ENCODE measurements at regions not wholly inside any gene's neighbourhood (a gene's known extent, or its start where the extent isn't known, plus 50 kb on each side); places are given as distances from the start of the nearest gene placed in this dataset.
"Not testable (repeated sequence)": the region's sequence is repeated elsewhere in the genome, so short reads cannot be mapped to it uniquely, and the experiment has no call there.

GRCh38 chr5:61215996-61216395 lies 53.7 kb upstream of the SMIM15 start:
- DNase-seq (ENCODE audit: low spot score) (no peak), ATAC-seq (no peak)
- intact Hi-C loops (cut with DNase I), result no loop called here

GRCh38 chr5:61216741-61217140 lies 54.5 kb upstream of the SMIM15 start:
- intact Hi-C loops (cut with DNase I), result no loop called here
- DNase-seq (ENCODE audit: low spot score), result no peak
- no peak for ATAC-seq

DNA sequence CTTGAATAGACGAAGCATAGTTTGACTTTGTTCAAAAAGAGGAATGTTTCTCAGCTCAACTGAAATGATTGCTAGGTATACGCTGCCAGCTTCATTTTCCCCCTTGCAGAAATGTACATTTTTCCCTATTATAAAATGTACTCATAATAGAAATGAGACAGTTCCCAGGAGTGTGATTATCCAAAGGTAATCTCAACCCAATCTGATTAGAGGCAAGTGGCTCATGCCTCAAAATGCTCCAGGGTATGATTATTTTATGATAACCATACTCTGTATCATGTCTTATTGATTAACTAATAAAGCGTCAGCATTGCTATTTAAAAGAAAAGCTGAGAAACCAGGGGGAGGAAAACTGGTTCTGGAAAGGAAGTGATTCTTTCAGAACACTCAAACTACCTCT lies 54.9 kb upstream of the SMIM15 start:
- DNase-seq (ENCODE audit: low spot score) (no peak), ATAC-seq (no peak)
- intact Hi-C loops (cut with DNase I), result no loop called here

DNA sequence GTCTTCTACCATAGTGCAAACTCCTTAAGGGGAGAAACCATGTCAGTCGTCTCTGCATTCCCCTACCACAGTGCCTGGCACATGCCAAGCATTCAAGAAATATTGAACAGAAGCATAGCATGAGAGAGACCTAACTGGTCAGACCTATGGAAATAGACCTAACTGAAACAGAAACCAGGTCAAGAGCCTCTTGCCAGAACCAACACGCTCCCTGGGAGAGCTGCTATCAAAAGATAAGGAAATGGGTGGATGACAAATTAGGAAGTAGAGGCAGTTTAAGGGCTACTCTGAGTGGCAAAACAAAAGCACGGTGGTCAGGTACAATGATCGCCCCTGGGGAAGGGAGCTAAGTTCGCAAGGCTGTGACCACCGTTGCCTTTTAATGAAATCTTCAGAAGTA lies 66.0 kb upstream of the SMIM15 start:
- intact Hi-C loops (cut with DNase I), result no loop called here
- DNase-seq (ENCODE audit: low spot score), result no peak
- ATAC-seq, result no peak

DNA sequence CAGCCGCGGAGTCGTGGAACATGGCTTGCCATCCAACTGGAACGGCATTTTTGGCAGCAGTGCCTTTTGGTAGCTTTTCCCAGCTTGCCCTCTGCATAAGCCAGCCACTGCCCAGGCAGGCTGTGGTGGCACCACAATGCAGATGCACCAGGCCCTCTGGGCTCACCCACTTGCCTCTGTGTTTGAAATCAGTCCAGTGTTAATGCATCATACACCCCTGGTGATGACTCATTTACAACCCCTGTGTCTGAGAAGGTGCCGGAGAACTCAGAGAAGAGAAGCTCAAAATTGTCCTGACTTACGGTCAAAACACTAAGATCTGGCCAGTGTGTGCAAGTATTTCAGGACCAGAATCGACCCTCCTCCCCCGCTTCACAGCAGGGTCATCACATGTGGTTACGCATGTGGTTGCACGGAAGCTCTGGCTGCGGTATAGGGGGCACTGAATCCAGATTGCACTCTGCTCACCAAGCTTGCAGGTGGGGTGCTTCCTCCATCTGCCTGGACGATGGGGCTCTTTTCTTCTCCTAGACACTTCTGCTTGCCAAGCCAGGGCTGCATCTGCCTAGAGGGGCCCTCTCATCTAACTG lies 66.5 kb upstream of the SMIM15 start:
- intact Hi-C loops (cut with DNase I), result no loop called here
- ATAC-seq, result no peak

DNA sequence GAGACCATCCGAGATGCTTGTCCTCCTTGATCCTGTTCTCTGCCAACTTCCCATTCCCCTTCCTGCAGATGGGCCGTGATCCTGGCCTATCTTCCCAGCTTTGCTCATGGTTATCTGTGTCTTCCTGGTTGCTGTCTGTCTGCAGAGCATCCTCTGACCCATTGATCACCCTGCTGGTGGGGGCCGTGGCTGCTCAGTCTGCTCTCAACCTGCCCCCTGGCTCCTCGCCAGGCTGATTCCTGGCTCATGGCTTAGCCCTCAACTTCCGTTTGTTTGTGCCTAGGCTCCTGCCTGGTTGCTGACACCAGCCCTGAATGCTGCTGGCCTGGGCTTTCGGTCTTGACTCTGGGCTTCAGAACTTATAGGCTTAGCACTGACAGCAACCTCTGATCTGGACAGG lies 67.1 kb upstream of the SMIM15 start:
- no peak for ATAC-seq
- intact Hi-C loops (cut with DNase I), result no loop called here
- DNase-seq (ENCODE audit: low spot score), result no peak

More for the DNA sequence above, 66.5 kb upstream of the SMIM15 start:
- DNase-seq (ENCODE audit: low spot score), result no peak

DNA sequence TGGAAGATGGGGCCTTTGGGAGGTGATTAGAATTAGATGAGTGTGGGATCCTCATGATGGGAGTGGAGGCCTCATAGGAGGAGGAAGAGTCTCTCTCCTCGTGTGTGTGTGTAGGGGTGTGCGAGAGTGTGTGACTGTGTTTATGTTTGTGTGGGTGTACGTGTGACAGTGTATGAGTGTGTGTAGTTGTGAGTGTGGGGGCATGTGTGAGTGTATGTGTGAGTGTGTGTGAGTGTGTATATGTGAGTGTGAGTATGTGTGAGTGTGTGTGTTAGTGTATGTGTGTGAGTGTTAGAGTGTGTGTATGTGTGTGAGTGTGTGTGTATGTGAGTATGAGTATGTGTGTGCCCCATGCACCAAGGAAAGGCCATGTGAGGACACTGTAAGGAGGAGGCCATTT lies 68.2 kb upstream of the SMIM15 start:
- intact Hi-C loops (cut with DNase I), result no loop called here
- no peak for DNase-seq (ENCODE audit: low spot score)

DNA sequence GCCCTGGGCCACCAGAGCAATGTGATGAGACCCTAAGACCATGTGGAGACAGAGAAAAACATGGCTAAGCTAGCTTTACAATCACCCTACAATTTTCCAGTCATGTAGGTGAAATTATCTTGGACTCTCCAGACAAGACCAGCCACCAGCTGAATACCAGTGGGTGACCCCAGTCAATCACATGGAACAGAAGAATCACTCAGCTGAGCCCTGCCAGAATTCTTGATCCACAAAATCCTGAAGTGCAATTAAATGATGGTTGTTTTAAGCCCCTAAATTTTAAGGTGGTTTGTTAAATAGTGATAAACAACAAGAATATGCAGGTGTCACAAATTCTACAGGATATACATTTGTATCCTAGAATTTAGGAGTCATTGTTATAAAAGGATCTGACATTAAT lies 69.5 kb upstream of the SMIM15 start:
- DNase-seq (ENCODE audit: low spot score) (no peak), ATAC-seq (no peak)

More for the DNA sequence above, 68.2 kb upstream of the SMIM15 start:
- ATAC-seq, result no peak

DNA sequence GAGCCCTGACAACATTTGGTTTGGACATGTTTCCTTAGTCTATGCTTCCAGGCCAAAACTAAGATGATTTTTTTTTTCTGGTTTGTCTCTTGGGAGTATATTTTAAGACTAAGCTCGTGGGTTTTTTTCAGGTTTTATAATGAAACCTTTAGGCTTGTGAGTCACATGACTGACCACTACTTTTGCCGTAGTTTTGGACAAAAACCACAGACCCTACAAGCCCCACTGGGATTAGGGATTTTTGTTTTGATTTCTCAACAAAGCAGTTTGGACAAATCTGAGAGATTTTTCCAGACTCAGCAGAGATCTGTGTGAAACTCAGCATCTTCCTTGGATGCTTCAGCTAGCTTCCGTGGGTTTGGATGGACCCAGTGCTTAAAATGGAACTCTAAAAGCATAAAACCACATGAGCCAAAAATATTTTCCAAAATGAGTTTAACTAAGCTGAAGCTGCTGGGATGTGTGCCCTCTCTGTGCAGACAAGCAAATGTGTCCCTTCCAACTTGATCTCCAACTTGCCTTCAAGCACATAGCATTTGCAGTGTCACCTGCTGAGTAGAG lies 70.3 kb upstream of the SMIM15 start:
- DNase-seq (ENCODE audit: low spot score), result no peak
- ATAC-seq, result peak; percentile 75
- intact Hi-C loops (cut with DNase I), result no loop called here

More for the DNA sequence above, 69.5 kb upstream of the SMIM15 start:
- intact Hi-C loops (cut with DNase I), result no loop called here

GRCh38 chr5:61234019-61234418 lies 71.8 kb upstream of the SMIM15 start:
- intact Hi-C loops (cut with DNase I), result no loop called here

DNA sequence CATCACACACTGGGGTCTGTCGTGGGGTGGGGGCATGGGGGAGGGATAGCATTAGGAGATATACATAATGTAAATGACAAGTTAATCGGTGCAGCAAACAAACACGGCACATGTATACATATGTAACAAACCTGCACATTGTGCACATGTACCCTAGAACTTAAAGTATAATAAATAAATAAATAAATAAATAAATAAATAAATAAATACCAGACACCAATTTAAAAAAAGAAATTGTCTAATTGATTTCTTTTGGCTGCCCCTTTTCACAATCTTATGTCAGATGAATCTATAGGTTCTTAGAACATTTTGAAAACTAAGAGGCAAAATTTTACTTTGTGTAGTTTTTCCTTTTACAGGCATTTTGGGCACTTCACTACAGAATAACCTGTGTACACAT lies 74.4 kb upstream of the SMIM15 start:
- DNase-seq (ENCODE audit: low spot score); intact Hi-C loops (cut with DNase I); ATAC-seq: not testable (repeated sequence)

More at GRCh38 chr5:61234019-61234418, 71.8 kb upstream of the SMIM15 start:
- DNase-seq (ENCODE audit: low spot score), result no peak
- ATAC-seq, result no peak

DNA sequence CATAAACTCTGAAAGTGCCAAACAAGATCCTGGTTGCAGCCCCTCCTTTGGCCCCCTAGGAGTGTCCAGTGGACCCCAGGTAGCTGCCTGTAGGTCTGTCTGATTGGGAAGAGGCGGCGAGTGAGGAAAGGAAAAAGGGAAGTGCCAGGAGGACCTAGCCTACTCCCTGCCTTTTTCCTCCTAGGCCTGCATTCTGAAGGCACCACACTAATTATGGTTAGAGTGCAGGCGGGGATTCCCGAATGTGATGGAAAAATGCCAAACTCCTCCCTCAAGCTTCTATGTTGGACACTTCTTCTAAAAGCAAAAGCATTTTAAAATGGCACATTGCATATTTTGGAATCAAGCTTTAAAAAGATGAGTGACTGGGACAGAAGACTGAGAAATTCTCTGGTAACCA lies 83.2 kb upstream of the SMIM15 start:
- ATAC-seq, result peak; percentile 41
- no peak for DNase-seq (ENCODE audit: low spot score)
- intact Hi-C loops (cut with DNase I), result no loop called here

DNA sequence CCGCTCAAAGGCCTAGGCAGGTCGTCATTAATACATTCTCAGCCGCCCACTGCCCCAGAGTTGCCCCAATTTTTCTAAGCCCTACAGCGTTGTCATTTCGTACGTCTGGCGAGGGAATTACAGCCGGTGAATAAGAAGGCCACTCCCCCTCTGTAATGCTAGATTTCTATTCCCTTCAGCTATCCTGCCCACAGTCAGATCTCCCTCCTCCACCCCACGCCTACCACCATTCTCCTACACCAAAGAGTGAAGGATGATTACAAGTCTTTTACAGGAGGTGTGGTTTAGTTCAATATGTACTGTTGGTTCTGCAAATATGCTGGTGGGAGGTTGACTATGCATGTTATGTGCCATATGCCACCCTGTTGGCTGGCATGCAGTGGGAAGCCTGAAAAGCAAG lies 83.7 kb upstream of the SMIM15 start:
- no peak for DNase-seq (ENCODE audit: low spot score)
- ATAC-seq, result peak; percentile 49
- intact Hi-C loops (cut with DNase I), result no loop called here

- ATAC-seq (no peak), DNase-seq (ENCODE audit: low spot score) (no peak)
- intact Hi-C loops (cut with DNase I), result no loop called here
Observed at GRCh38 chr5:61246768-61247307, 84.6 kb upstream of the SMIM15 start.

GRCh38 chr5:61251874-61252642 lies 80.0 kb upstream of the ZSWIM6 start:
- ATAC-seq, result no peak
- no peak for DNase-seq (ENCODE audit: low spot score)
- intact Hi-C loops (cut with DNase I), result no loop called here

- ATAC-seq, result no peak
- intact Hi-C loops (cut with DNase I), result no loop called here
Observed at GRCh38 chr5:61252643-61252925, 79.5 kb upstream of the ZSWIM6 start.

GRCh38 chr5:61253547-61253946 lies 78.5 kb upstream of the ZSWIM6 start:
- DNase-seq (ENCODE audit: low spot score) (no peak), ATAC-seq (no peak)
- intact Hi-C loops (cut with DNase I), result no loop called here

More at GRCh38 chr5:61252643-61252925, 79.5 kb upstream of the ZSWIM6 start:
- no peak for DNase-seq (ENCODE audit: low spot score)

DNA sequence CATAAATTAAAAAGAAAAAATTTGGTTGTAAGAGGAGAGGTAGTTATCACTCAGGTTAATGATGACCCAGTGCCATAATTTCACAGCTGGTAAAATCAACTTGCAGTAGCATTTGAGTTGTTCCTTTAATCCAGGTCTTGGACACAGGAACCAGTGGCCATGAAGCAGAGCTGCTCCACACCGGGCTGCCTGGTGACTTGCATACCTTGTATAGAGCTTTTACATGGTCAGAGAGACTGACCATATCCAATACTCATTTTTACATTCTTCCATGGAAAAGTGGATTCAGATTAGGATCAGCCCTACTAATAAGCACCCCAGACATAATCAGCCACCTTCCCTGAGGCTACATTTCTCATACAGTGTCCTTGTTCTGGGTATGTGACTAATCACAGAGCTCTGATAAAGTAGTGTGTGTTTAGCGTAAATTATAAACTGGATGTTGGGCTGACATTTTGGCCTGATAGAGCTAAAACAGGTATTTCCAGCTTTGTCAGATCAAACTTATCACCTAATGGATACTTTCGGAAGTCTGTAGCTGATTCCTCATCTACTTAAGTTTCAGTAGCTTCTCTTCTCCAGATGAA lies 77.0 kb upstream of the ZSWIM6 start:
- DNase-seq (ENCODE audit: low spot score) (no peak), ATAC-seq (no peak)
- intact Hi-C loops (cut with DNase I), result no loop called here

DNA sequence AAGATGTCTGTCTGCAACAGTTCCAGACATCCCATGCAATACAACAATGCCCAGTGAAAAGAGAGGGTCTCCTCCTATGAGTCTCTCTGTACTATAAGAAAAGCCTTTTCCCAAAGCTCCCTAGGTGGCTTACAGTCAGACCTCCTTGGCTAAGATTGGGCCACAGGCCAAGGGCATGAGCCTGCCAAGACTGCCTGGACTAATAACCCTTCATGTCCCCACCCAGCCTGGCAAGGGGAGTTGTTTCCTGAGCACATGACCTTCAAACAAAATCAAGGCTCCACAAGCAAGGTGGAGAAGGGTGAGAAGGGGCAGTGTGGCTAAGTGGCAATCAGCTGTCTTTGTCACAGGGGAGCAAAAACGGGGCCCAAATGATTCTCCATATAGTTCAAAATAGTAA lies 75.6 kb upstream of the ZSWIM6 start:
- DNase-seq (ENCODE audit: low spot score) (no peak), ATAC-seq (no peak)
- intact Hi-C loops (cut with DNase I), result no loop called here

GRCh38 chr5:61257421-61257820 lies 74.6 kb upstream of the ZSWIM6 start:
- ATAC-seq (no peak), DNase-seq (ENCODE audit: low spot score) (no peak)
- intact Hi-C loops (cut with DNase I), result no loop called here

All from sciatic nerve (tissue), 2 donors.